IMR-90 (cell line): ENCODE measurements at regions not wholly inside any gene's neighbourhood (a gene's known extent, or its start where the extent isn't known, plus 50 kb on each side); places are given as distances from the start of the nearest gene placed in this dataset.

ENCODE experiments used
- ATAC-seq: fragments of 200-7000 bp; cut with Tn5 transposase; 2 replicates; pipeline ENCODE4 v1.9.1; 2020; ENCODE audit warnings: low read depth, mild to moderate bottlenecking, moderate library complexity
- BruUV-seq: library from RNA; stranded (reverse); fragments of 400-500 nt; replicated peaks from 2 replicates; lab custom pipeline; 2021; lab: Mats Ljungman, UMichigan
- CTCF ChIA-PET: fragments of 300-600 bp; formaldehyde crosslinking; extraction: SDS; loops from one replicate; lab custom pipeline; 2021; ENCODE audit warnings: antibody characterized with exemption; lab: Yijun Ruan, JAX
- POLR2A ChIA-PET: fragments of 300-600 bp; sonication (Branson Sonifier 250); formaldehyde crosslinking; loops from one replicate; lab custom pipeline; 2022; ENCODE audit warnings: antibody characterized with exemption; ENCODE audit not compliant: unreplicated experiment; lab: Charles Lee
- DNase-seq: peaks from one replicate; pipeline ENCODE4 v3.0.0; 2013
- H2AFZ ChIP-seq: replicated peaks from 2 replicates; pipeline ENCODE3; 2013; ENCODE audit warnings: low read length, mild to moderate bottlenecking; ENCODE audit not compliant: poor library complexity
- H2AK5ac ChIP-seq: 2 replicates; pipeline ENCODE4 v1.6.1; 2013; ENCODE audit warnings: low read depth, low read length, inconsistent platforms
- H2AK9ac ChIP-seq: replicated peaks from 2 replicates; pipeline ENCODE3; 2013; ENCODE audit warnings: mild to moderate bottlenecking, low read depth, low read length, moderate library complexity; ENCODE audit not compliant: poor library complexity
- H2BK120ac ChIP-seq: 2 replicates; pipeline ENCODE4 v1.6.1; 2013; ENCODE audit warnings: low read depth, low read length, inconsistent platforms
- H2BK15ac ChIP-seq: 3 replicates; pipeline ENCODE4 v1.6.1; 2013; ENCODE audit warnings: low read depth, low read length, inconsistent platforms
- H2BK20ac ChIP-seq: 2 replicates; pipeline ENCODE4 v1.6.1; 2013; ENCODE audit warnings: low read depth, mild to moderate bottlenecking, inconsistent platforms, low read length, moderate library complexity
- H2BK5ac ChIP-seq: 2 replicates; pipeline ENCODE4 v1.6.1; 2013; ENCODE audit warnings: mild to moderate bottlenecking, low read depth, low read length, inconsistent platforms; ENCODE audit not compliant: poor library complexity, severe bottlenecking
- H3K14ac ChIP-seq: replicated peaks from 2 replicates; pipeline ENCODE4 v1.6.1; 2013; ENCODE audit warnings: low read depth, low read length, inconsistent platforms
- H3K18ac ChIP-seq: 2 replicates; pipeline ENCODE4 v1.6.1; 2013; ENCODE audit warnings: low read depth, low read length, control low read depth
- H3K23ac ChIP-seq: 2 replicates; pipeline ENCODE4 v1.6.1; 2013; ENCODE audit warnings: low read depth, low read length, inconsistent platforms
- H3K27ac ChIP-seq: 2 replicates; pipeline ENCODE4 v1.5.1; 2013; ENCODE audit warnings: mild to moderate bottlenecking, control low read depth, low read length; ENCODE audit not compliant: insufficient read depth
- H3K27me3 ChIP-seq: 2 replicates; pipeline ENCODE4 v1.6.1; 2013; ENCODE audit warnings: low read length; ENCODE audit not compliant: control insufficient read depth, insufficient read depth
- H3K36me3 ChIP-seq: 2 replicates; pipeline ENCODE4 v1.6.1; 2013; ENCODE audit warnings: low read length, mixed read lengths; ENCODE audit not compliant: control insufficient read depth, insufficient read depth
- H3K4ac ChIP-seq: 2 replicates; pipeline ENCODE4 v1.6.1; 2013; ENCODE audit warnings: low read depth, low read length, inconsistent platforms
- H3K4me1 ChIP-seq: 2 replicates; pipeline ENCODE4 v1.6.1; 2013; ENCODE audit warnings: low read length, mixed read lengths; ENCODE audit not compliant: control insufficient read depth, insufficient read depth
- H3K4me2 ChIP-seq: 2 replicates; pipeline ENCODE4 v1.6.1; 2013; ENCODE audit warnings: low read depth, mild to moderate bottlenecking, control low read depth, low read length, moderate library complexity
- H3K4me3 ChIP-seq: 2 replicates; pipeline ENCODE4 v1.5.1; 2013; ENCODE audit warnings: low read depth, mild to moderate bottlenecking, control low read depth, low read length, moderate library complexity; ENCODE audit not compliant: insufficient read depth
- H3K56ac ChIP-seq: 2 replicates; pipeline ENCODE4 v1.6.1; 2013; ENCODE audit warnings: low read length, inconsistent platforms; ENCODE audit not compliant: insufficient read depth; ENCODE audit errors: extremely low read depth
- H3K79me1 ChIP-seq, 2 experiments: 2 replicates each; pipeline ENCODE4 v1.6.1; 2013; ENCODE audit warnings: low read length in 2 of 2, inconsistent platforms in 1 of 2, low read depth in 1 of 2
- H3K9ac ChIP-seq: 2 replicates; pipeline ENCODE4 v1.6.1; 2013; ENCODE audit warnings: low read depth, low read length, control low read depth
- H3K9me1 ChIP-seq: 2 replicates; pipeline ENCODE4 v1.6.1; 2013; ENCODE audit warnings: low read length, inconsistent platforms; ENCODE audit not compliant: insufficient read depth
- H3K9me3 ChIP-seq: 2 replicates; pipeline ENCODE4 v1.6.1; 2013; ENCODE audit warnings: low read length; ENCODE audit not compliant: control insufficient read depth, insufficient read depth
- H4K20me1 ChIP-seq: 2 replicates; pipeline ENCODE4 v1.6.1; 2013; ENCODE audit warnings: low read length, inconsistent platforms; ENCODE audit not compliant: insufficient read depth
- H4K5ac ChIP-seq: 2 replicates; pipeline ENCODE4 v1.6.1; 2013; ENCODE audit warnings: mild to moderate bottlenecking, low read depth, low read length, control low read depth
- H4K8ac ChIP-seq, 2 experiments: 2 replicates each; pipeline ENCODE4 v1.6.1; 2013; ENCODE audit warnings: low read depth in 2 of 2, low read length in 2 of 2, control low read depth in 1 of 2, inconsistent platforms in 1 of 2
- H4K91ac ChIP-seq: 2 replicates; pipeline ENCODE4 v1.6.1; 2013; ENCODE audit warnings: low read depth, low read length, inconsistent platforms; ENCODE audit not compliant: insufficient read depth
- BHLHE40 ChIP-seq: fragments of 150-350 bp; IDR thresholded peaks from 2 replicates; pipeline ENCODE4 v1.6.1; 2016; ENCODE audit warnings: mild to moderate bottlenecking, low read depth, low read length
- CEBPB ChIP-seq: IDR thresholded peaks from 2 replicates; pipeline ENCODE4 v1.6.1; 2012; ENCODE audit warnings: low read depth, low read length, improper control_type of control experiment
- CHD1 ChIP-seq: IDR thresholded peaks from 2 replicates; pipeline ENCODE4 v1.6.1; 2012; ENCODE audit warnings: low read depth, low read length, improper control_type of control experiment
- CTCF ChIP-seq: conservative IDR thresholded peaks from 2 replicates; pipeline ENCODE4 v1.5.1; 2012; ENCODE audit warnings: mild to moderate bottlenecking, low read depth, low read length, improper control_type of control experiment
- ELK1 ChIP-seq: fragments of 150-350 bp; IDR thresholded peaks from 2 replicates; pipeline ENCODE4 v1.6.1; 2016; ENCODE audit warnings: low read depth, mild to moderate bottlenecking, low read length, moderate library complexity, borderline replicate concordance
- FOS ChIP-seq: fragments of 150-350 bp; IDR thresholded peaks from 2 replicates; pipeline ENCODE4 v1.6.1; 2016; ENCODE audit warnings: low read depth, low read length
- MAFK ChIP-seq: IDR thresholded peaks from 2 replicates; pipeline ENCODE4 v1.6.1; 2012; ENCODE audit warnings: low read depth, low read length, improper control_type of control experiment
- MAZ ChIP-seq: IDR thresholded peaks from 2 replicates; pipeline ENCODE4 v1.6.1; 2012; ENCODE audit warnings: low read depth, mild to moderate bottlenecking, low read length, improper control_type of control experiment, moderate library complexity, borderline replicate concordance
- MXI1 ChIP-seq: IDR thresholded peaks from 2 replicates; pipeline ENCODE4 v1.6.1; 2012; ENCODE audit warnings: low read depth, mild to moderate bottlenecking, low read length, moderate library complexity, borderline replicate concordance
- NFE2L2 ChIP-seq: fragments of 150-350 bp; IDR thresholded peaks from 2 replicates; pipeline ENCODE4 v1.6.1; 2016; ENCODE audit warnings: low read depth, mild to moderate bottlenecking, low read length
- POLR2A ChIP-seq: IDR thresholded peaks from 2 replicates; pipeline ENCODE4 v1.6.1; 2012; ENCODE audit warnings: mild to moderate bottlenecking, low read depth, low read length
- RAD21 ChIP-seq: IDR thresholded peaks from 2 replicates; pipeline ENCODE4 v1.6.1; 2012; ENCODE audit warnings: low read length, improper control_type of control experiment
- RCOR1 ChIP-seq: IDR thresholded peaks from 2 replicates; pipeline ENCODE4 v1.6.1; 2012; ENCODE audit warnings: mild to moderate bottlenecking, low read length, improper control_type of control experiment; ENCODE audit not compliant: insufficient replicate concordance
- RFX5 ChIP-seq: IDR thresholded peaks from 2 replicates; pipeline ENCODE4 v1.8.0; 2012; ENCODE audit warnings: low read depth, mild to moderate bottlenecking, low read length, moderate library complexity
- SMC3 ChIP-seq: fragments of 150-350 bp; IDR thresholded peaks from 2 replicates; pipeline ENCODE4 v1.6.1; 2016; ENCODE audit warnings: low read depth, mild to moderate bottlenecking, antibody characterized with exemption, low read length, moderate library complexity
- USF2 ChIP-seq: fragments of 150-350 bp; IDR thresholded peaks from 2 replicates; pipeline ENCODE4 v1.6.1; 2017; ENCODE audit warnings: mild to moderate bottlenecking, antibody characterized with exemption, low read length, low read depth
- WGBS, 2 experiments: methylation state at CpG; one replicate each; pipeline versions ENCODE4 v1.1.5 to v1.1.7; 2013; ENCODE audit warnings: missing lambda C conversion rate in 2 of 2; ENCODE audit not compliant: insufficient read length in 1 of 2; ENCODE audit errors: extremely low coverage in 2 of 2; 5-methylcytosine and 5-hydroxymethylcytosine counted together
- dilution Hi-C: fragments of 300-500 bp; cut with HindIII; formaldehyde crosslinking; loops from one replicate; pipeline ENCODE4 v1.14.3; 2018; ENCODE audit warnings: low sequenced_read_pairs; ENCODE audit not compliant: unreplicated experiment
- in situ Hi-C: fragments of 300-500 bp; cut with MboI; formaldehyde crosslinking; loops from 3 replicates; pipeline ENCODE4 v1.14.3; 2019; ENCODE audit warnings: low sequenced_read_pairs, inconsistent platforms, mixed read lengths
- intact Hi-C: fragments of 100-400 bp; cut with micrococcal nuclease; formaldehyde crosslinking; loops from 2 replicates; pipeline ENCODE4 v1.10.0; 2022

GRCh38 chrX:109927663-109928273 lies 75.1 kb upstream of the TMEM164 start:
- no CpG with 5 or more reads among the region's 4 CpGs for WGBS, 2 experiments
- Histone ChIP-seq H2BK120ac (no peak overlapping the region), H3K27me3 (peaks cover 20% of the 10 kb centered on the region), H3K4ac (no peak overlapping the region), H3K4me1 (no peaks in the 10 kb centered on the region), H2AFZ (no peak overlapping the region), H3K14ac (no peak overlapping the region), H3K9ac (no peak overlapping the region), H4K91ac (no peak overlapping the region), H2BK20ac (no peak overlapping the region), H2AK9ac (no peak overlapping the region), H3K27ac (no peak overlapping the region), H3K23ac (no peak overlapping the region), H3K4me2 (no peak overlapping the region), H4K5ac (no peak overlapping the region), H3K79me1 (no peaks in the 10 kb centered on the region), H3K9me3 (no peaks in the 10 kb centered on the region; the same call in 1 of the 2 replicates), H3K9me1 (no peaks in the 10 kb centered on the region), H2BK5ac (no peak overlapping the region), H2BK15ac (no peak overlapping the region), H3K56ac (no peak overlapping the region), H3K4me3 (no peak overlapping the region), H4K20me1 (no peaks in the 10 kb centered on the region), H3K36me3 (no peaks in the 10 kb centered on the region), H3K18ac (no peak overlapping the region), H2AK5ac (no peak overlapping the region), H4K8ac (no peak overlapping the region)
- in situ Hi-C loops: no loop called here
- intact Hi-C loops: no loop called here
- ATAC-seq: no peak
- BruUV-seq: no TSS peak
- POLR2A ChIA-PET: no interaction called here
- TF ChIP-seq MAFK (no peak), ELK1 (no peak), RFX5 (no peak), FOS (no peak), CTCF (no peak), RAD21 (no peak), NFE2L2 (no peak), CHD1 (no peak), USF2 (no peak), MXI1 (no peak), MAZ (no peak), BHLHE40 (no peak), SMC3 (no peak), RCOR1 (no peak), POLR2A (no peak), CEBPB (no peak)
- CTCF ChIA-PET: no interaction called here
- dilution Hi-C loops: no loop called here
- DNase-seq: no peak
